HG03565 (cell line): ENCODE measurements at regions not wholly inside any gene's neighbourhood (a gene's known extent, or its start where the extent isn't known, plus 50 kb on each side); places are given as distances from the start of the nearest gene placed in this dataset.
"Not testable (repeated sequence)": the region's sequence is repeated elsewhere in the genome, so short reads cannot be mapped to it uniquely, and the experiment has no call there.

Experiments used
- ATAC-seq: cut with Tn5 transposase; IDR thresholded peaks from one replicate; pipeline ENCODE4 v1.9.1; 2021; ENCODE audit warnings: mild to moderate bottlenecking, moderate library complexity; ENCODE audit not compliant: unreplicated experiment

DNA sequence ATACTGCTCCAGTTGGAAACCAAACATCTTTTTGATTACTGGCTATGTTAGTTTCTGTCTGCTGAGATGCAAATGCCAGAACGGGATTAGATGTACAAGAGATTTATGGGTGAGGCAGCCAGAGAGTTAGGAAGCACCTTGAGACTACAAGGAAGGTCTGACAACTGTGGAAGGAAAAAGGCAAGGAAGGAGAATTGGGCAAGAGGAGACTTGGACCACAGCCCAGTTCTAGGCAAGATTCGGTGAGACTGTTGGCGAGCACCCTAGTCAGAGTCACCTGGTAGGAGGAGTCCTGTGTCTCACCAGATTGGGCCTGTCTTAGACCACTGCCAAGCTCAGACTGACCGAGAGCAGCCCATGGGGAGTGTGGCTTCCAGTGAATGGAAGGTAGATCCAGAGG lies 91.8 kb upstream of the F13A1 start:
- no peak for ATAC-seq

DNA sequence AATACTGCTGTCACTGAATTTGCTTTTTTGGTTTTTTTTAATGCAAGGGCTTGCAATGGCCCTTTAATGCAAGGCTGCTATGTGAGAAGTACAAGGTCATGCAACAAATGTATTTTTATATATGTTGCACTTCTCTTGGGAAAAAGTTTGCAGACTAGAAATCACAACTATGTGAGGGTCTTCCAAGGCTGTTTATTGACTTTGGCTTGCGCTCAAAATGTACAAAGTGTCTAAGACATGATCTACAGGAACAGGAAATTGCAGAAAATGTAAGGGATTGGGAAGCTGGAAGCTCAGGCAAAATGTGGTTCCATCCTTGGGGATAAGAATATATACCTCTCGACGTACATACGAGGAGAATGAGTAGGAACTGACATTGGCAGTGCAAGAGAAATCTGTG lies 92.2 kb upstream of the F13A1 start:
- no peak for ATAC-seq

DNA sequence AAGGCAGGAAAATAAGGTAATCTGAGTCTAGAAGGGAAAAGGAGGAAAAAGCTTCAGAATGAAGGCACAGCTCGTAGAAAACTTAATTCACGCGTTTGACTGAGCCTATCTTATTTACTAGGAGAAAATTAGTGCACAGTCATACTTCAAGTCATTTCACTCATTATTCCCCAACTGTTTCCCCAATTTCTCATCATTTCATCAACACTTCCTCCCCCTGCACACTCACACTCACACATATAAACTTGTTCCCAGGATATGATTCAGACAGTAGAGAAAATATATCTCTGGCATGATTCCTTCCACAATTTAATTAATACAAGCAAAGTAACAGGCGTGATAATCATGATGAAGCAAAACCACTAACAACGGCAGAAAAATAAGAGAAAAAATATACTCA lies 94.5 kb upstream of the F13A1 start:
- ATAC-seq = no peak

DNA sequence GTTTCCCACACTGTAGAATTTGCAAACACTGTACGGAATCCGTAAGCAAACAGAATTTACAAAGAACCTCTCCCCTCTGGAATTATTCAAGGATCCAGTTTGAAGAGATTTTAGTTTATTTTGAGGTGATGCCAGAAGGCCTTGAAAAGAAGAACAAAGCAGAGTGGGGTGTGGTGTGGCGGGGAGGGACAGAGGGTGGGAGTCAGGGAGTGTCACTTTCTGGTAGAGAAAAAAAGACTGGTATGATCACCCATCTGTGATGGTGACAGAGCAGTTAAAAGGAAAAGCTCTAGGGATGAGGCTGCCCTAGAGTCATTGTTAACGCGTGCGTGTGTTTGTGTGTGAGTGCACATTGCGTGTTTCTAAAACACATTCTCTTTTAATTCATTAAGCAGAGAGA lies 97.0 kb upstream of the F13A1 start:
- ATAC-seq = no peak

DNA sequence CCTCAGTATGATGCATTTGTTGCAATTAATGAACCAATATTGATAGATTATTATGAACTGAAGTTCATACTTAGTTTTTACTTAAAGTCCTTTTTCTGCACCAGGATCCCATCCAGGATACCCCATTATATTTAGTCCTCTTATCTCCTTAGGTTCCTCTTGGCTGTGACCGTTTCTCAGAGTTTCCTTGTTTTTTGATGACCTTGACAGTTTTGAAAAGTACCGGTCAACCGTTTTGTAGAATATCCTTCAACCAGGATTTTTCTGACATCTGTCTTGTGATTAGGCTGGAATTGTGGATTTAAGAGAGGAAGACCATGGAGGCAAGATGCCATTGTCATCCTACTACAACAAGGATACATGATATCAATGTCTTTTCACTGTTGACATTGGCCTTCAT lies 98.0 kb upstream of the F13A1 start:
- no peak for ATAC-seq

DNA sequence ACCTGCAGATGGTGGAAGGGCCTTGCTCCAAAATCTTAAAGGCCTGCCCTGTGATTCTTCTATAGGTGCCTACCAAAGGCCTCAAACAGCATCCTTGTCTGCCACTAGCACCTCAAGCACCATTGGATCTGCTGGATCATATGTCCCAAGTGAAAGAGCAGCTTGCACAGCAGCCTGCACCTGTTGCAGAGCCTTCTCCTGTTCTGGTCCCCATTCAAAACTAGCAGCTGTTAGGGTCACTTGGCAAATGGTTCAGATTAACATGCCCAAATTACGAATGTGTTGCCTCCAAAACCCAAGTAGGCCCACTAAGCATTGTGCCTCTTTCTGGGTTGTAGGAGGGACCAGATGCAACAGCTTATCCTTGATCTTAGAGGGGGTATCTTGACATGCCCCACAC lies 99.6 kb upstream of the F13A1 start:
- ATAC-seq = no peak

DNA sequence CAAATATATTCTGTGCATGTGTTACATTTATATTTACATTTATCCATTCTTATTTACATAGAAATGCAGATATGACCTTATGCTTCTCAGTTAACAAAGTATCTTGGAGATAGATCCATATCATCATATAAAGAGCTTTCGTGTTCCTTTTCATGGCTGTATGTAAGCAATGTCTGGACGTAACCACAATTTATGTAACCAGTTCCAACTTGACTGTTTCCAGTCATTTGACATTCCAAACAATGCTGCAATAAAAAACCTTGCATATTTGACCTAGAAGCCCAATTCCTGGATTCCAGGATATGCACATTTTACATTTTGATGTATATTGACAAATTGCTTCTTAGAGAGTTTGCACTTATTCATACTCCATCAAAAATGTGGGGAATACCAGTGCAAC lies 113.7 kb upstream of the F13A1 start:
- ATAC-seq = no peak

DNA sequence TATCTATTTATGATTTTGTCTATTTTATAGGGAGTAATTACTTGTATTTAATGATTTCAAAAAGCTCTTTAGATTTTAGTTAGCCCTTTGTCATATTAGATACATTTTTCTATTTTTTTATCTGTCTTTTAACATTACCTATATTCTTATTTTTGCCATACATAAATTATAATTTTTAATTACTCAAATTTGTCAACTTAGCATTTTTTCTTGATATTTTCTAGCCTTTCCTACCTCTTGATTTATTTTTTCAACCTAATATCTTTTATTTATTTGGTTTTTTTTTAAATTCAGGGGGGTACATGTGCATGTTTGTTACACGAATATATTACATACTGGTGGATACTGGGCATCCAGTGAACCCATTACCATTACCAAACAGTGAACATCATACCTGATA lies 114.3 kb upstream of the F13A1 start:
- ATAC-seq = no peak

DNA sequence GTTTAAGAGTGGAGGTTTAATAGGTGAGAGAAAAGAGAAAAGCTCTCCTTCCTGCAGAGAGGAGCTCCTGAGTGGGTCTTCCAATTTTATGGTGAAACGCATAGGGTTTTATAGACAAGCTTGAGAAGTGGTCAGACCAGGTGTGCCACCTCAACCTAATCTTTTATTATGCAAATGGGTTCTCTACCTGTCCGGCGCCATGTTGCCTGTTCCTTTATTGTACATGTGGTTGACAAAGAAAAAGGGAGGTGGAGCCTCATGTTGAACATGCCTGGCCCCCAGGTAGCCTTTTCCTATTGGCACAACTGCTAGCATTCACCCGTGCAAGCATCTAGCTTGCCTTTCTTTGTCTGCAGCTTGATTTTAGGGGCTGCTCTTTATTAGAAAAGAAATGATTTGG lies 115.9 kb upstream of the F13A1 start:
- no peak for ATAC-seq

DNA sequence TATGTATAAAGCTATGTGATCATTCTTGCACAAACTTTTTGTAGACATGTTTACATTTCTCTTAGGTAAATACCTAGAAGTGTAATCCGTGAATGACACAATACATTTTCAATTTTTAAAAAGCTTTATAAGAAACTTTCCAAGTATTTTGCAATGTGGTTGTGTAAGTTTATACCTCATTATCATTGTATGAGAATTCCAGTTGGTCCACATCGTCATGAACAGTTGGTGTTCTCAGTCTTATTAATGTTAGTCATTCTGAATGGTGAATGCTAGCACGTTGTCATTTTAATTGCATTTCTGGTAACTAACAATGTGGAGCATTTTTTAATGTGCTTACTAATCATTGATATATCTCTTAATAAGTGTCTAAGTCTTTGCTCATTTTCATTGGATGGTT lies 116.5 kb upstream of the F13A1 start:
- no peak for ATAC-seq

DNA sequence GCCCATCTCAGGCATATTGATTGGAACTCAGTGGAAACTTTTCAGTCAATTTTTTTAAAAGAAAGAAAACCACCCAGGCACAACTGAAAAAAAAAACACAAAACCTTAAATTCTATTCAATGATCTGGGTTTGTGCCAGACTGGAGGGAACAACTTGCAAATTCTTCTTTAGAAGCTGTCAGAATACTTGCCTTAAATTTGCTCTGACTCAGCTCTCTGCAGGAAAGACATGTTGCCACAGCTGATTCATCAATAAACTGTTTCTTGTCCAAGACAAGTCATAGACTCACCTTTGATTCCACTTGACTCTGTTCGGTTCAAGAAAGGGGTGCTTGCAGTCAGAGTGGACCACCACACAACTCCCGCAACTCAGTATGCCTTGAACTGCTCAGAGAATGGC lies 117.8 kb upstream of the F13A1 start:
- ATAC-seq = no peak

DNA sequence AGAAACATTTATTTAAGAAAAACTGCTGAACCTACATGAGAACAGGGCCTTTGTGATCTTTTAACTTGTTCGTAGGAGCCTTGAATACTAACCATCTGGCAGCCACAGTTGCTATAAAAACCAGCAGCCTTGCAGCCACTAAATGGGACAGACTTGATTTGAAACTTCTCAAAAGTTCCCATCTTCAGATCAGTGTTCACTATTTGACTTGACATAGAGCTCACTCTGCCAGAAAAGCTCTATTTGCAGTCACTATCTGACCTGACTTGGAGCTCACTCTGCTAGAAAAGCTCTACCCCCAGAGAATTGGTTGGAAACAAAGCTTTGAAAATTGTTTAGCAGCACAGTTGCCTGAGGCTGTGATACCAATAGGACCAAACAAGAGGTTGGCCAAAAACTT lies 119.3 kb upstream of the F13A1 start:
- ATAC-seq = no peak

DNA sequence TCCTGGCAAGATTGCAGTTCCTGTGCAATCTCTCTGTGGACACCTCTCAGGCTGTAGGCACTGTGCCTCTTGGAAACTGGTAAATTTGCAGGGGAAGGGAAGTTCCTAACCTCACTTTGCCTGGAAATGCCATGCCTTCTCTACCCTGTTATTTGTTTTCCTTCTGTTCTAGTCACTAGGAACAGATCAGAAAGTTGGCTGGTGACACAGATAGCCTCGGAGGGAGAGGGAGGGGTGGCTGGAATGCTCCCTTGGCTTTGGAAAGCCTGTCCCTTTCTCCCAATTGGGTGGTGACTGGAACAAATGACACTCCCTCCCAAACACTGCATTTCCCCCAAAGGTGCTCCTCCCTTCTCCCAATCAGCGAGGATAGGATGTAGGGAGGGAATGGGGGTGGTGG lies 131.5 kb upstream of the F13A1 start:
- ATAC-seq = no peak

DNA sequence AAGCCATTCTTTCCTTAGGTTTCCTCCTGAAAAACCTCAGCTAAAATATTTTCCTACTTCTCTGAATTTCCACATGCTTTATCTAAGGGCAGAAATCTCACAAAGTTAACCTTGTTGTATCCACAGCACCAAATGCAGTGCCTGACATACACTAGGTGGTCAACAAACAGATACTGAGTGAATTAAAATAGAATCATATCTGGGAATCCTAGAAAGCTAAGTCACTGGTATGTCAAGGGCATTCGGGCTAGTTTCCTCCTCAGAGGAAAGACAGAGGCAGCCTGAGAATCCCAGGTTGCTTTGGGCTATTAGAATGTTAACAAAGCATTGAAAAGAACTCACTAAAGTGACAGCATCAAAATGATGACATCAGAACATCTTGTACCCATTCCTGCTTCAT lies 132.7 kb upstream of the F13A1 start:
- ATAC-seq = no peak

DNA sequence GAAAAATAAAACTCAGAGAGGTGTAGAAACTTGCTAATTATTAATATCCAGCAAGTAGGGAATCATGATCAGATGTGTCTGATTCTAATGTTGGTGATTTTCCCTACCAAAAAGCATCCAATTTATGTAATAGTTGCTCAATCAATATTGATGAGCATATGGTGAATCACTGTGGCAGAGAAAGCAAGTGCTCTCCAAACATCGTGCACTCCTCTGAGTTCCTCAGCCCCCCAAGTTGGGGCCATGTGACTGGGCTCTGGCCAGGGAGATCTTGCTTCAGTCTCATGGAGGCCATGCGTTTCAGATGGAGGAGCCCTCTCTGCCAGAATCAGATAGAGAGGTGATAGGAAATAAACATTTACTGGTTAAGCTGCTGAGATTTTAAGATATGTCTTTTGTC lies 133.2 kb upstream of the LY86 start:
- ATAC-seq = no peak

DNA sequence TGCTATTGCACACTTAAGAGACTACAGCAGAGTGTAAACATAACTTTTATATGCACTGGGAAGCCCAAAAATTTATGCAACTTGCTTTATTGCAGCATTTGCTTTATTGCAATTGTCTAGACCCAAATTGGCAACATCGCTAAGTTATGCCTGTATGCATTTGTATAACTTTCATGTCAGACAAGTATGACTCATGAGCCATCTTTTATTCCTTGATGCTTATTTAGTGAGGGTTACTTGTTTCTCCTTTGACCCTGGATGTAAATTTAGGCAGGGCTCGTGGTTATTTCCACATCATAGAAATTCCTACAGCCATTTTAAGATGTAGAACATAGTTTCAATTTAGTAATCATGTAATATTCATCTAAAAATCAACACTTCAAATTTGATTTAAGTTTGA lies 130.3 kb upstream of the LY86 start:
- ATAC-seq = no peak

DNA sequence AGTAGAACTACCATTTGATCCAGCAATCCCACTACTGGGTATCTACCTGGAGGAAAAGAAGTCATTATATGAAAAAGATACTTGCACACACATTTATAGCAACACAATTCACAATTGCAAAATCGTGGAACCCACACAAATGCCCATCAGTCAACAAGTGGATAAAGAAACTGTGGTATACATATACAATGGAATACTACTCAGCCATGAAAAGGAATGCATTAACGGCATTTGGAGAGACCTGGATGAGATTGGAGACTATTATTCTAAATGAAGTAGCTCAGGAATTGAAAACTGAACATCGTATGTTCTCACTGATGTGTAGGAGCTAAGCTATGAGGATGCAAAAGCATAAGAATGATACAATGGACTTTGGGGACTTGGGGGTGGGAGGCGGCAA lies 128.6 kb upstream of the LY86 start:
- ATAC-seq = not testable (repeated sequence)

DNA sequence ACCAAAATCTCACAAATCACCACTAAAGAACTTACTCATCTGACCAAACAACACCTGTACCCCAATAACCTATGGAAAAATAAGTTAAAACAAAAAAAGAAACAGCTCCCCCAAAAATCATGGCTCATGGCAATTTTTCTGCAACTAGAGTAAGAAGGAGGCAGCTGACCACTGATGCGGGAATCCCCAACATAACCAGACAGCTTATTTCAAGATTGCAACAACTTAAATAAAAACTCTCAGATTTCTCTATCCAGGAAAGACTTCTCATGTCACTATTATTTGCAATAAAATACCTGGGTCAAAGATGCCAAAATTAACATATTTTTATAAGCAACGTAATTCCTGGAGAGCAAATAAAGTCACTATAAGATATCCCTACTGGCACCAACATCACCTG lies 128.1 kb upstream of the LY86 start:
- ATAC-seq = no peak

DNA sequence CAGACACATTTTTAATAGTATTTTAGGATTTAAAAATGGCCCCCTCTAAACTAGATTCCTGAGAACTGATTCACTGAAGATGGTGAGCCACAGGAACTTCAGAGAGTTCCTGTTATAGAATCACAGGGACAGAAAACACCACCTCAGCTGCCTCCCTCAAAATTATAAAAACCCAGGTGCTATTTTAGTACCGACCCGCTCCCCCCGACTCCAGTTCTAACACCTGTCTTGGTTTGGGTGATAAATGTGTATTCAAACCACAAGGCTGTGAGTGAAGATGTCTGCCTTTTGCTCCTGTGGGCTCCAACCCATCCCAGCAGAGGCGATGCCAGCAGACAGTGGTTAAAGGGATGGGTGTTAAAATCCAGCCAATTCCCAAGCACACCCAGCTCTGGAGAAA lies 127.4 kb upstream of the LY86 start:
- no peak for ATAC-seq

DNA sequence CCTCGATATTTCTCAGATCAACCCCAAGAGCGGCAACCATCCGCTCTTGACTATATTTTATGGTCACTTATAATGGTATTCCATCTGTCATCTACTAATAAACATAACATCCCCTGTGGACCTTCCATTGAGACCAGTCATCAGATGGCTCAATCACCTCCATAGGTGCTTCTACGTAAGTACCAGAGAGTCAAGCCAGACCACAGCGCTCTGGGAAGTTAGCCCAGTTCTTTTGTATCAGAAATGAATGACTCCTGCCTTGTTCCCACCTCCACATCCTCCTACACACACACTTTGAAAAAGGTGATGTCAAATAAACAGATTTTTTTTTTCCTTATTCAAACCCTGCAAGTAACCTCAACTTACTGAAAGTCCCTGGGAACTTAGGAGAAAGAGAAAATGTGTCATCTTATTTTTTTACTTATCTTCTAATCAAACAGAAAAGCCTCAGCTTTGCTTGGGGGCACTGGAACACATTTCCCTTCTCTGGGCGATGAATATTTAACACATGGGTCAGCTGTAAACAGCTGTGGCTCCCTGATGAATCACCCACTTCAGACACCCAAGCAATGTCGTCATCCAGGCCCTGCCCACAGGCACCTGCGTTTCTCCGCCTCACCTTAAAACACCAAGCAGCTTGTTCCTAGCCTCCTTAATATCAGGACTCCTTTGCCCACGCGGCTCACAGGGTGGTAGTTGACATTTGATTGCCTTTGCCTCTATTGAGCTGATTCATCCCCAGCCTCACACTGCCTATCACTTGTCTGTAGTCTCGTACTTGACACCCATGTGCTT lies 121.4 kb upstream of the LY86 start:
- ATAC-seq = no peak

DNA sequence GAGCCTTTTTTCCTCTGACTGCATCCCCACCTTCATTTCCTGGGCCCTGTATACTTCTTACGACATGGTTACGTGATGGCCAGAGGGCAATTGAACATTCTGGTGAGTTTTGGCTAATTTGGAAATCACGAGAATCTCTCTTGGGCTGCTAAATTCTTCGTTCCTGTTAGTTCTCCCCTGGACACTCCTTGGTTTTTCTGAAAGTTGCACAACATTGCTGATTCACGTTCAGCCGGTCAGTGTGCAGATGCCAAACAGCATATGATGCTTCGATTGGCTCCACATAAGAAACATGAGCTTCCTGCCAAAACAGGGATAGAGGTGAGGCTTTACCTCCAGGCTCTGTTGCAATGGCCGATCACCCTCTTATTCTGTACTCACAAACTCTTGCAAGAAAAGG lies 119.4 kb upstream of the LY86 start:
- no peak for ATAC-seq

DNA sequence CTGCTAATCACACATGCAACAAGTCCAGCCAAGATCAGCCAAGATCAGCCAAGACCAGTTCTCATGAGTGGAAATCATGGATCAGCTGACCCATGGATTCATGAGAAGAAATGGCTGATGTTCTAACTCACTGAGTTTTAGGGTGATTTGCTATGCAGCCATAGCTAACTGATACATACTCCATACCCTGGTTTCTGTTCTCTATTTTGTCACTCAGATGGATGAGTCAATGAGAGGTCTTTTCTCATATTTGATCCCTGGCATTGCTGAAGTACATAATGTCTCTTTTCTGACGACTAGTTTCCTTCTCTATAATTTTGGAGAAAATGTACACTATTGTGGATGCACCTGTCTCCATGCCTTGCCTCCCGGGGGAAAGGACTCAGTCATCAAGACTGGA lies 118.4 kb upstream of the LY86 start:
- ATAC-seq = no peak

DNA sequence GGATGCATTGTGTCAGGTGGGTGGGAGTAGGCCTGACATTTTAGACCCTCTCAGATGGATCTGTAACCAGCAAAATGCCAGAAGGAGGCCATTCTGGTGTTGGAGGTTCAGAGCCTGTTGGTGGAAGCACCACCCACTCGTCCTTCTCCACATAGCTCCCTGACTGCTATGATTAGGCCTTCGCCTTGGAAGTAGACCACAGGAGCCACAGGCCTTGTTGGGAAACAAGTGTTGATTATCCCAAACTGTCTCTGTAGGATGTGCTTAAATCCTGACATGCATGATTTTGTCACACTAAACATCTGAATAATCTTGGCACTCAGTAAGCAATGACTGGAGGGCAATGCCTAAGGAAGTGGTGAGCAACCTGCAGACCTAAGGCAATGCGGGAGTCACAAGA lies 117.2 kb upstream of the LY86 start:
- no peak for ATAC-seq
